ENCODE measurements at regions not wholly inside any gene's neighbourhood (a gene's known extent, or its start where the extent isn't known, plus 50 kb on each side); places are given as distances from the start of the nearest gene placed in this dataset.

DNA sequence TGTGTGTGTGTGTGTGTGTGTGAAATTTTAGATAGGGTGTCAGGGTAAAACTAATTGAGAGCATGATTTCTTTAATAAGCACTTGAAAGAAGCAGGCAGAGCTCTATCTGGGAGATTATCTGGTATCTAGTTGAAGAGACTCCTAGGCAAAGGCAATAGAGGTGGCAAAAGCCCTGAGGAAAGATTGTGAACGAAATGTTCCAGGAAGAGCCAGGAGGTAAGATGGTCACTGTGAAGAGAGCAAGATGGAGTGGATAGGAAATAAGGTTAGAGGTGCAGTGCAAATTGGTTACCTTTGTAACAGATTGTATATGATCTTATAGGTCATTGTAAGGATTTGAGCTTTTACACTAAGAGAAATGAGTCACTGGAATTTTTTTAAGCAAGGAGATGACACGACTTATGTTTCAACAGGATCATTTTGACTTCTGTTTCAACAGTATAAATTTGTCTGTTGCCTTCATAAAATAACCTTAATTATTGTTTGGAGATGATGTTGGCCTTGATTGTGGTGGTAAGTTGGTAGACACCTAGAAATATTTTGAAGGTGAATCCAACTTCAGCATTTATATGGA, 239.6 kb downstream of the PARP8 start:
- TF ChIP-seq, protein P1, sequence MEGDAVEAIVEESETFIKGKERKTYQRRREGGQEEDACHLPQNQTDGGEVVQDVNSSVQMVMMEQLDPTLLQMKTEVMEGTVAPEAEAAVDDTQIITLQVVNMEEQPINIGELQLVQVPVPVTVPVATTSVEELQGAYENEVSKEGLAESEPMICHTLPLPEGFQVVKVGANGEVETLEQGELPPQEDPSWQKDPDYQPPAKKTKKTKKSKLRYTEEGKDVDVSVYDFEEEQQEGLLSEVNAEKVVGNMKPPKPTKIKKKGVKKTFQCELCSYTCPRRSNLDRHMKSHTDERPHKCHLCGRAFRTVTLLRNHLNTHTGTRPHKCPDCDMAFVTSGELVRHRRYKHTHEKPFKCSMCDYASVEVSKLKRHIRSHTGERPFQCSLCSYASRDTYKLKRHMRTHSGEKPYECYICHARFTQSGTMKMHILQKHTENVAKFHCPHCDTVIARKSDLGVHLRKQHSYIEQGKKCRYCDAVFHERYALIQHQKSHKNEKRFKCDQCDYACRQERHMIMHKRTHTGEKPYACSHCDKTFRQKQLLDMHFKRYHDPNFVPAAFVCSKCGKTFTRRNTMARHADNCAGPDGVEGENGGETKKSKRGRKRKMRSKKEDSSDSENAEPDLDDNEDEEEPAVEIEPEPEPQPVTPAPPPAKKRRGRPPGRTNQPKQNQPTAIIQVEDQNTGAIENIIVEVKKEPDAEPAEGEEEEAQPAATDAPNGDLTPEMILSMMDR (IDR thresholded peaks at IDR 0.05), result no peak
- no peak for TF ChIP-seq POLR2A (IDR thresholded peaks at IDR 0.05)
